ENCODE measurements at regions not wholly inside any gene's neighbourhood (a gene's known extent, or its start where the extent isn't known, plus 50 kb on each side); places are given as distances from the start of the nearest gene placed in this dataset.

GRCh38 chr5:74316064-74316603, 324.4 kb downstream of the ENC1 start:
- no peak for DNase-seq (ENCODE audit: low read depth)

- DNase-seq (ENCODE audit: low read depth), result no peak
Observed at GRCh38 chr5:74314906-74315305, 325.6 kb downstream of the ENC1 start.

GRCh38 chr5:74313896-74314295, 326.6 kb downstream of the ENC1 start:
- DNase-seq (ENCODE audit: low read depth), result no peak

GRCh38 chr5:74312746-74313145, 327.8 kb downstream of the ENC1 start:
- DNase-seq (ENCODE audit: low read depth), result no peak

GRCh38 chr5:74311961-74312360, 328.6 kb downstream of the ENC1 start:
- no peak for DNase-seq (ENCODE audit: low read depth)

DNA sequence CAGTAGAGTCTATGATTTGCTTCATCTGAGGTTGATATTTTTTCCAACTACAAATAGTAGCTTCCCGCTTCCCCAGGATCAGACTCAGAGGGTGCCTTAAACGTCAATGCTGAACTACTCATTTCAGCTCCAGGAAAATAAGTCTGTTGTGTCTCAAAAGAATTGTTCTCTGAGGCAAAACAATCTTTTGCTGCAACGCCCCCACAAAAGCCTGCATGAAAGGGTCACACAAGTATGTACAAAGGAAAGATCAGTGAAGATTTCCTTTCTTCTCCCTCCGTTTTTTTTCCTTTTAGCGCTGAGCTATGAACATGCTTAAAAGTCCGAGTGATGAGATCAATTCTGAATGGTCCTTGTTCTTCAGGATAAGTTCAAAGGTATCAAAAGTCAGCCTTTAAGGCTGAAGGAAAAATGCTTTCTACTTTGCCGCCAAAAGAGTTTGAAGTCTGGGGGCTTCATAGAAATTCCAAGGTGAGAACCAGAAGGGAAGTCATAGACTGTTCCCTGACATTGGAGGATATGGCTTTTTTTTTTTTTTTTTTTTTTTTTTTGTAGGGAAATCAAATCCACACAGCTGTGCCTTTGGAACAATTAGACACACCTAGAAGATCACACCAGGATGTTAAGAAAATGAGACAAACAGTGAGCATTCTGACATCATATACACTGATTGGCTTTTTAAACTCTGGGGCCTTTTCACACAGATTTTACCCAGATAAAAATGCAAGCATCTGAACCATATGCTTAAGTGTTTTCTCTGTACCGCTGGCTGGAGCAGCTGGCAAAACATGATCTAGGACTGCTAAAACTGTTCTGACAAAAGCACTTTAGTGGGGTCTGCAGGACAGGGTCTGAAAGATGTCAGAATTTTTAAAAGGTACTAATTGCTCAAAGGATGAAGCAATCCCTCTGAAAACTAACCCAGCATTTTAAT, 329.3 kb downstream of the ENC1 start:
- DNase-seq (ENCODE audit: low read depth), result no peak

GRCh38 chr5:74310386-74310785, 330.1 kb downstream of the ENC1 start:
- DNase-seq (ENCODE audit: low read depth), result no peak

DNA sequence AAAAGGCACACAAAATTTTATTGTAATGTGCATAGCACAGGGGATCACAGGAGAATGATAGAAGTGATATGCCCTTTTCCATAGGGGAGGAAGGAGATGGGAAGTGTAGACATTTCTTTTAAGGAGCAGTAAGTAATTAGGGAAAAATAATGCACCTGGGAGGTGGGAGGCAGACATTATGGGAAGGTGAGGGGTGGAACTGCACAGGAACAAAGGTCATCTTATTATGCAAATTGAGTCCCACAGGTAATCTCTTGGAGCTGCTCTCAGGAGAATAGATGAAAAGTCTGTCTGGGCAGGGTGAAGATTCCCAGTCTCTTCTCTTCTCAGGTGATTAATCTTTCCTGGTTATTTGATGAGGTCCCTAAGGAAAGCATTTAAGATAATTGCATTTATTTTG, 331.5 kb downstream of the ENC1 start:
- DNase-seq (ENCODE audit: low read depth), result no peak

- DNase-seq (ENCODE audit: low read depth), result no peak
Observed at GRCh38 chr5:74306845-74307244, 333.7 kb downstream of the ENC1 start.

DNA sequence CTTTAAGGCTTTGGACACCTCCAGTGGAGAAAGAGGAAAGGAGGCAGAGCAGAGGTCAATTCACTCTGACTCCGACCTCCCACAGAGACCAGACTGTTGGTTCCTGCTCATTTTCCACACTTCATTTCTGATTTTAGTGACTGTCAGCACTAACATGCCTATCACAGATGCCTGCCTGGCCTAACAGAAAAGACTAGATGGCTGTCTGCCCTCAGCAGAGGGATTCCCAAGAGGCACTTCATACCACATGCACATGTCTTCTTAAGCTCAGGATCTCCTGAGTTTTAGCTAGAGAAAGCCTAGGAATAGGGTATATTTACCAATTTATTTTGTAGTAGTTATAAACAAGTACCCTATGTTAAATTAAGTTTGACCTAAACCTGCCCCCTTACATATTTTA, 336.0 kb downstream of the ENC1 start:
- DNase-seq (ENCODE audit: low read depth), result no peak

DNA sequence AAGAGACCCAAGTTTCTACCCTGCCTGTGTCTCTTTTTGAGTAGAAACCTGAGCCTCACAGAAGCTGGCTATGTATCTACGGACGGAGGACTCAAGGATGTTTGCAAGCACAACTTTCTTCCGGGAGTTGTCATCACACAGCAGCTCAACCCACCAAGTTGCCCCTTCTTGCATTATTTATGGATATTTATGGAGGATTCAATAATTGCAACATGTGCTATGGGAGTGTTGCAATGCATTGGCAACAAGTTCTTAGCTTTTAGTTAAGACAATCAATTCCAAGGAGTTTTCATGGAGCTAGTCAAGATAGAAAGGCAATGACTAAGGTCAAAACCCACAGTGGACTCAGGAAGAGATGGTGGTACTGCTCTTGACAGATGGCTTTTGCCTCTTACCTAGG, 336.9 kb downstream of the ENC1 start:
- DNase-seq (ENCODE audit: low read depth), result no peak

GRCh38 chr5:74301576-74301975, 339.0 kb downstream of the ENC1 start:
- no peak for DNase-seq (ENCODE audit: low read depth)

DNA sequence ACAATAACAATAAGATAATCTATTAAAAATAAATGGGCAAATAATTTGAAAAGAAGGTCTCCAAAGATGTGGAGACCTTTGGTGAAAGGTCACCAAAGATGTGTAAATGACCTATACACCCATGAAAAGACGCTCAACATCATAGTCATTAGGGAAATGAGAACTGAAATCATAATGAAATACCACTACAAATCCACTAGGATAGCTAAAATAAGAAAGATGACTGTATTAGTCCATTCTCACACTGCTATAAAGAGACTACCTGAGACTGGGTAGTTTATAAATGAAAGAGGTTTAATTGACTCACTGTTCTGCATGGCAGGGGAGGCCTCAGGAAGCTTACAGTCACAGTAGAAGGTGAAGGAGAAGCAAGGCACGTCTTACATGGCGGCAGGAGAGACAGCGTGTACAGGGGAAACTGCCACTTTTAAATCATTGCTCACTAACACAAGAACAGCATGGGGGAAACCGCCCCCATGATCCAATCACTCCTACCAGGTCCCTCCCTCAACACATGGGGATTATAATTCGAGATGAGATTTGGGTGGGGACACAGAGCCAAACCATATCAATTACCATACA, 339.6 kb downstream of the ENC1 start:
- DNase-seq (ENCODE audit: low read depth), result no peak

GRCh38 chr5:74299833-74300232, 340.7 kb downstream of the ENC1 start:
- no peak for DNase-seq (ENCODE audit: low read depth)

GRCh38 chr5:74296685-74297408, 343.7 kb downstream of the ENC1 start:
- DNase-seq (ENCODE audit: low read depth), result no peak

GRCh38 chr5:74295676-74296075, 344.9 kb downstream of the ENC1 start:
- no peak for DNase-seq (ENCODE audit: low read depth)

DNA sequence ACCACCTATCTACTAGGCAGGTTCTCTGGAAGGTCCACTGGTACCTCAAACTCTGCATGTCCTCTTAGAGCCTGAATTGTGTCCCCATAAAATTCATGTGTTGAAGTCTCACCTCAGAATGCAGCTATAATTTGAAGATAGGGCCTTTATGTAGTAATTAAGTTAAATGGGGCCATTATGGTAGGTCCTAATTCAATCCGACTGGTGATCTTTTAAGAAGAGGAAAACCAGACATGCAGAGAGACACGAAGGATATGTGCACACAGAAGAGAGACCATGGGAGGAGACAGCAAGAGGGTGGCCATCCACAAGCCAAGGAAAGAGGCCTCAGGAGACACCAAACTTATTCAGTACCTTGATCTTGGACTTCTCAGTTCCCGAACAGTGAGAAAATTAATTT, 345.4 kb downstream of the ENC1 start:
- DNase-seq (ENCODE audit: low read depth), result no peak

- DNase-seq (ENCODE audit: low read depth), result no peak
Observed at GRCh38 chr5:74294231-74294705, 346.3 kb downstream of the ENC1 start.

- DNase-seq (ENCODE audit: low read depth), result no peak
Observed at GRCh38 chr5:74293182-74293581, 347.3 kb downstream of the ENC1 start.

DNA sequence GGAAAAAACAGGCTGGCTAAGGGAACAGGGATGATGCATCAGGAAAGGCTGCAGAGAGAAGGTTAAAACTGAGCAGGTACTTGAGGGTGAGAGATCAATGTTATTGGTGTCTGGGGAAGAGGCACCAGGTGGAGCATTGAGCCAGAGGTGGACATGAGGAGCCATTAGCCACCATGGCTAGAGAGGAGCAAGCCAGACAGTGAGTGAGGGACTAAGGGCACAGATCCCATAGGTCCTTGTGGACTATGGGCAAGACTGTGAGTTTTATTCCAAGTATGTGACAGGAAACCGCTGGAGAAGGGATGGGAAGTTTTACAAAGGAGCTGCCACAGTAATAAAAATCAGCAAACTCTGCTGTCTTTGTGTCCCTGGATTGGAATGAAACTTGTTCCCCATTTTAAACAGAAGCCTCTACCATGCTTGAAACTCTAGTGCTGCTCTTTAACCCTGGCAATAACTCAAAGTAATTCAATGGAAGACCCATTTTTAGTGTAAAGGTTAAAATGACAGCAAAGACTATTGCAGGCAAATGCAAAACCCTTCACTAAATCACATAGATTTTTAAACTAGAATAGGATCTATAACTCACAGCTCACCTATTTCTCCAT, 349.8 kb downstream of the ENC1 start:
- no peak for DNase-seq (ENCODE audit: low read depth)

GRCh38 chr5:74289691-74290090, 350.8 kb downstream of the ENC1 start:
- no peak for DNase-seq (ENCODE audit: low read depth)

GRCh38 chr5:74289238-74289637, 351.3 kb downstream of the ENC1 start:
- DNase-seq (ENCODE audit: low read depth), result no peak

All from T-helper 22 cell (primary cell).